MM.1S (cell line): ENCODE measurements at regions not wholly inside any gene's neighbourhood (a gene's known extent, or its start where the extent isn't known, plus 50 kb on each side); places are given as distances from the start of the nearest gene placed in this dataset.

Source experiments
- DNase-seq: peaks from one replicate; pipeline ENCODE4 v3.0.0-alpha.2; 2015
- H2AFZ ChIP-seq: fragments of 300-600 bp; sonication (generic); 2 replicates; pipeline ENCODE4 v1.6.0; 2016; ENCODE audit warnings: antibody characterized with exemption, low read length
- H3F3A ChIP-seq: fragments of 300-600 bp; sonication (generic); 2 replicates; pipeline ENCODE4 v1.6.1; 2016; ENCODE audit warnings: mild to moderate bottlenecking, antibody characterized with exemption, low read length, moderate library complexity, mixed read lengths; ENCODE audit not compliant: insufficient read depth
- H3K27ac ChIP-seq: fragments of 300-600 bp; sonication (generic); 2 replicates; pipeline ENCODE4 v1.5.1; 2016; ENCODE audit warnings: mild to moderate bottlenecking, low read length
- H3K27me3 ChIP-seq: fragments of 300-600 bp; sonication (generic); replicated peaks from 2 replicates; pipeline ENCODE4 v1.6.0; 2016; ENCODE audit warnings: low read length; ENCODE audit not compliant: insufficient read depth
- H3K36me3 ChIP-seq: fragments of 300-600 bp; sonication (generic); replicated peaks from 2 replicates; pipeline ENCODE4 v1.6.1; 2016; ENCODE audit warnings: mild to moderate bottlenecking, low read length, mixed read lengths; ENCODE audit not compliant: insufficient read depth
- H3K4me1 ChIP-seq: fragments of 300-600 bp; sonication (generic); 2 replicates; pipeline ENCODE4 v1.6.1; 2016; ENCODE audit warnings: low read length, mixed read lengths
- H3K4me2 ChIP-seq: fragments of 300-600 bp; sonication (generic); 2 replicates; pipeline ENCODE4 v1.6.0; 2016; ENCODE audit warnings: low read depth, low read length
- H3K4me3 ChIP-seq: fragments of 300-600 bp; sonication (generic); 2 replicates; pipeline ENCODE4 v1.5.1; 2016; ENCODE audit warnings: low read length, mixed read lengths
- H3K79me2 ChIP-seq: fragments of 300-600 bp; sonication (generic); 2 replicates; pipeline ENCODE4 v1.6.1; 2016; ENCODE audit warnings: mixed run types, low read length, mixed read lengths
- H3K9ac ChIP-seq: fragments of 300-600 bp; sonication (generic); 2 replicates; pipeline ENCODE4 v1.6.1; 2016; ENCODE audit warnings: low read length, mixed read lengths
- H3K9me2 ChIP-seq: fragments of 300-600 bp; sonication (generic); replicated peaks from 2 replicates; pipeline ENCODE4 v1.6.1; 2016; ENCODE audit warnings: mild to moderate bottlenecking, low read length, mixed read lengths; ENCODE audit not compliant: insufficient read depth
- H3K9me3 ChIP-seq: fragments of 300-600 bp; sonication (generic); replicated peaks from 2 replicates; pipeline ENCODE4 v1.6.1; 2016; ENCODE audit warnings: mild to moderate bottlenecking, low read length, mixed read lengths; ENCODE audit not compliant: insufficient read depth
- H4K20me1 ChIP-seq: fragments of 300-600 bp; sonication (generic); 2 replicates; pipeline ENCODE4 v1.6.1; 2016; ENCODE audit warnings: mild to moderate bottlenecking, low read length, moderate library complexity, mixed read lengths; ENCODE audit not compliant: insufficient read depth
- CTCF ChIP-seq: fragments of 300-600 bp; sonication (generic); IDR thresholded peaks from 2 replicates; pipeline ENCODE4 v1.5.1; 2016; ENCODE audit warnings: antibody characterized with exemption, low read length, mixed read lengths
- EZH2 ChIP-seq: fragments of 300-600 bp; sonication (generic); optimal IDR thresholded peaks from 2 replicates; pipeline ENCODE3; 2017; ENCODE audit warnings: low read depth, mild to moderate bottlenecking, antibody characterized with exemption, low read length, mixed read lengths
- EZH2phosphoT487 ChIP-seq: fragments of 300-600 bp; sonication (generic); IDR thresholded peaks from 2 replicates; pipeline ENCODE4 v1.6.1; 2018; ENCODE audit warnings: antibody characterized with exemption, low read length

DNA sequence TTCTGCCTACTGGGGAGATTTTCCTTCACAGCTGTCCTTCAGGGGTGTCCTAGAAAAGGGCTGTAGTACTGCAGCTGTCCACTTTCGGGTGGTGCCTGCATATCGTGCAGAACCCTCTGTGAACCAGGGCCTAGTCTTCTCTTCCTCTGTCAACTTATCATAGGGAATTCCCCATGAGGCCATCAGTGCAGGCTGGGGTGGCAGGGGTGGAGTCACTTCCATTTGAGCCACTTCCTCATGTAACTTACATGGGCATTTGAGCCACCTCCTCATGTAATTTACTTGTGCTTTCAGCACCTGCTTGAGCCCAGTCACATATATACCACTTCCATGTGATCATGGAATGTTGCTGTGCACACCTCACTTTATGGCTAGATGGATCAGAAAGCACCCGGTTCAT, 742.0 kb upstream of the RGMB start:
- H3F3A ChIP-seq: no peaks in the 10 kb centered on the region
- no peaks in the 10 kb centered on the region for H3K79me2 ChIP-seq
- H4K20me1 ChIP-seq: no peaks in the 10 kb centered on the region
- H3K36me3 ChIP-seq: no peaks in the 10 kb centered on the region
- H3K4me2 ChIP-seq: no peak overlapping the region
- H3K27me3 ChIP-seq: no peaks in the 10 kb centered on the region
- no peaks in the 10 kb centered on the region for H3K9me3 ChIP-seq
- H2AFZ ChIP-seq: no peak overlapping the region
- peak; percentile 46 for DNase-seq
- H3K27ac ChIP-seq: no peak overlapping the region
- no peaks in the 10 kb centered on the region for H3K4me1 ChIP-seq
- TF ChIP-seq EZH2: no peak
- no peak for TF ChIP-seq CTCF
- no peak for TF ChIP-seq EZH2phosphoT487
- H3K9me2 ChIP-seq: no peaks in the 10 kb centered on the region
- no peak overlapping the region for H3K9ac ChIP-seq
- H3K4me3 ChIP-seq: no peak overlapping the region

DNA sequence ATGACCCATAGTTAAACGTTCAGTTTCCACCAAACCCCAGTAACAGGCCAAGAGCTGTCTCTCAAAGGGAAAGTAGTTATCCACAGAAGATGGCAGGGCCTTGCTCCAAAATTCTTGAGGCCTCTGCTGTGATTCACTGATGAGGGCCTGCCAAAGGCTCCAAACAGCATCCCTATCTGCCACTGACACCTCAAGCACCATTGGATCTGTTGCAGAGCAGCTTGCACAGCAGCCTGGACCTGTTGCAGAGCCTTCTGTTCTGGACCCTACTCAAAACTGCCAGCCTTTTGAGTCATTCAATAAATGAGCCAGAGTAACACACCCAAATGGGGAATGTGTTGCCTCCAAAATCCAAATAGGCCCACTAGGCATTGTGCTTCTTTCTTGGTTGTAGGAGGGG, 741.5 kb upstream of the RGMB start:
- Histone ChIP-seq H2AFZ (no peak overlapping the region), H4K20me1 (no peaks in the 10 kb centered on the region), H3K4me3 (no peak overlapping the region), H3K4me2 (no peak overlapping the region), H3K9me2 (no peaks in the 10 kb centered on the region), H3K9me3 (no peaks in the 10 kb centered on the region), H3F3A (no peaks in the 10 kb centered on the region), H3K27me3 (no peaks in the 10 kb centered on the region), H3K27ac (no peak overlapping the region), H3K9ac (no peak overlapping the region), H3K36me3 (no peaks in the 10 kb centered on the region), H3K79me2 (no peaks in the 10 kb centered on the region), H3K4me1 (no peaks in the 10 kb centered on the region)
- TF ChIP-seq EZH2phosphoT487 (no peak), CTCF (no peak), EZH2 (no peak)
- no peak for DNase-seq

GRCh38 chr5:98041661-98042060, 731.8 kb upstream of the RGMB start:
- Histone ChIP-seq H2AFZ (no peak overlapping the region), H3K4me2 (no peak overlapping the region), H3K4me3 (no peak overlapping the region), H3K79me2 (no peaks in the 10 kb centered on the region), H3K9ac (no peak overlapping the region), H4K20me1 (no peaks in the 10 kb centered on the region), H3K27ac (no peak overlapping the region), H3F3A (no peaks in the 10 kb centered on the region), H3K27me3 (no peaks in the 10 kb centered on the region), H3K4me1 (no peaks in the 10 kb centered on the region), H3K9me3 (no peaks in the 10 kb centered on the region), H3K9me2 (no peaks in the 10 kb centered on the region), H3K36me3 (no peaks in the 10 kb centered on the region)
- DNase-seq: no peak
- TF ChIP-seq CTCF (no peak), EZH2 (no peak), EZH2phosphoT487 (no peak)

DNA sequence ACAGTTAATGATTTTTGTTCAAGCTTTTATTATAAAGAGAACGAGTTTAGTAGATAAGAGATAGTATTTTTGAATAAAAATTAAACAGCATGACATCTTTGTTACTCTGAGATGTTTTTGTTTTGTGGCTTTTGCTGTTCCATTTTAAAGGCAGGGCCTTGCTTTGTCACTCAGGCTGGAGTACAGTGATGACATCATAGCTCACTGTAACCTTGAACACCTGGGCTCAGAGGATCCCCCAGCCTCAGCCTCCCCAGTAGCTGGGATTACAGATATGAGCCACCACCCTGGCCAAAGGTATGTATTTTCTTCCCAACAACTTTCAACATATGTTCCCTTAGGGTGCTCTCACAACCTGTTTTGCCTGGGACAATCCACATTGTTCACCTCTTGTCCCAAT, 730.9 kb upstream of the RGMB start:
- TF ChIP-seq EZH2 (no peak), EZH2phosphoT487 (no peak), CTCF (no peak)
- Histone ChIP-seq H3K27ac (no peak overlapping the region), H3K4me2 (no peak overlapping the region), H3K4me3 (no peak overlapping the region), H3K9me3 (no peaks in the 10 kb centered on the region), H3K9me2 (no peaks in the 10 kb centered on the region), H2AFZ (no peak overlapping the region), H3K36me3 (no peaks in the 10 kb centered on the region), H3F3A (no peaks in the 10 kb centered on the region), H3K4me1 (no peaks in the 10 kb centered on the region), H3K9ac (no peak overlapping the region), H3K27me3 (no peaks in the 10 kb centered on the region), H3K79me2 (no peaks in the 10 kb centered on the region), H4K20me1 (no peaks in the 10 kb centered on the region)
- DNase-seq: no peak
